WI38 (cell line): ENCODE measurements at regions not wholly inside any gene's neighbourhood (a gene's known extent, or its start where the extent isn't known, plus 50 kb on each side); places are given as distances from the start of the nearest gene placed in this dataset.

ENCODE experiments used
- H3K4me3 ChIP-seq: 2 replicates; pipeline ENCODE4 v1.5.1; 2011; ENCODE audit warnings: low read depth, mild to moderate bottlenecking, control low read depth, low read length
- TF ChIP-seq, protein P1 (sequence below): IDR thresholded peaks from 2 replicates; pipeline ENCODE4 v1.5.1; 2012; ENCODE audit warnings: low read depth, mild to moderate bottlenecking, control low read depth, low read length

GRCh38 chr4:32191961-32192360, 1471.8 kb downstream of the PCDH7 start:
- no peak overlapping the region for H3K4me3 ChIP-seq
- TF ChIP-seq, protein P1, sequence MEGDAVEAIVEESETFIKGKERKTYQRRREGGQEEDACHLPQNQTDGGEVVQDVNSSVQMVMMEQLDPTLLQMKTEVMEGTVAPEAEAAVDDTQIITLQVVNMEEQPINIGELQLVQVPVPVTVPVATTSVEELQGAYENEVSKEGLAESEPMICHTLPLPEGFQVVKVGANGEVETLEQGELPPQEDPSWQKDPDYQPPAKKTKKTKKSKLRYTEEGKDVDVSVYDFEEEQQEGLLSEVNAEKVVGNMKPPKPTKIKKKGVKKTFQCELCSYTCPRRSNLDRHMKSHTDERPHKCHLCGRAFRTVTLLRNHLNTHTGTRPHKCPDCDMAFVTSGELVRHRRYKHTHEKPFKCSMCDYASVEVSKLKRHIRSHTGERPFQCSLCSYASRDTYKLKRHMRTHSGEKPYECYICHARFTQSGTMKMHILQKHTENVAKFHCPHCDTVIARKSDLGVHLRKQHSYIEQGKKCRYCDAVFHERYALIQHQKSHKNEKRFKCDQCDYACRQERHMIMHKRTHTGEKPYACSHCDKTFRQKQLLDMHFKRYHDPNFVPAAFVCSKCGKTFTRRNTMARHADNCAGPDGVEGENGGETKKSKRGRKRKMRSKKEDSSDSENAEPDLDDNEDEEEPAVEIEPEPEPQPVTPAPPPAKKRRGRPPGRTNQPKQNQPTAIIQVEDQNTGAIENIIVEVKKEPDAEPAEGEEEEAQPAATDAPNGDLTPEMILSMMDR, result no peak

DNA sequence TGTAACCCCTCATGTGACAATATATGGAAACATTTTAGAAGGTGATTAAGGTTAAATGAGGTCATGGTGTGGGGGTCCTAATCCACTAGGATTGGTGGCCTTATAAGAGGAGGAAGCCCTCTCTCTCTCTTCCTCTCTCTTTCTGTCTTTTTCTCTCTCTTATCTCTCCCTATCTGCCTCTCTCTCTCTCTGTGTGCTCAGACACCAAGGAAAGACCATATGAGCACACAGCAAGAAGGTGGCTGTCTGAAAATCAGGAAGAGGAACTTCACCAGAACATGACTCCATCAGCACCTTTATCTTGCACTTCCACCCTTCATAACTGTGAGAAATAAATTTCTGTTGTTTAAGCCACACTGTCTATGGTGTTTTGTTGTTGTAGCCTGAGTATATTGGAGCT, 1472.2 kb downstream of the PCDH7 start:
- no peak overlapping the region for H3K4me3 ChIP-seq
- TF ChIP-seq, protein P1, result no peak

DNA sequence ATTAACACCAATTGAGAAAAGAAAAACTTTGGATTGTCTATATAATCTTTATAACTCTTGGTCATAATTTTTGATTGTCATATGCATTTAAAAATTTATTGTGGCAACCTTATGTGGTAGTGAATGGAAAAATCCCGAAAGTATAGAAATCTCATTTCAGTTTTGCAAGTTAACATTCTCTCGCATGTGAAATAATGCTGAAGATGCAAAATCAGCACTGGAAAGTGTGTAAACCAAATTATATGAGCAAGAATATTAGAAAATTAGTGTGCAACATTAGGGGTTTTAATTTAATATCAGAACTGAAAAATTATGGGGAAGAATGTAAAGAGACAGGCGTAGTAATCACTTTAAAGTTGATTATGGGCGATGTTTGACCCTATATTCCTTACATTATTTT, 1472.8 kb downstream of the PCDH7 start:
- H3K4me3 ChIP-seq, result no peak overlapping the region
- TF ChIP-seq, protein P1, result no peak

- TF ChIP-seq, protein P1, result no peak
- H3K4me3 ChIP-seq, result no peak overlapping the region
Measured at GRCh38 chr4:32196950-32197688, 1477.0 kb downstream of the PCDH7 start.

DNA sequence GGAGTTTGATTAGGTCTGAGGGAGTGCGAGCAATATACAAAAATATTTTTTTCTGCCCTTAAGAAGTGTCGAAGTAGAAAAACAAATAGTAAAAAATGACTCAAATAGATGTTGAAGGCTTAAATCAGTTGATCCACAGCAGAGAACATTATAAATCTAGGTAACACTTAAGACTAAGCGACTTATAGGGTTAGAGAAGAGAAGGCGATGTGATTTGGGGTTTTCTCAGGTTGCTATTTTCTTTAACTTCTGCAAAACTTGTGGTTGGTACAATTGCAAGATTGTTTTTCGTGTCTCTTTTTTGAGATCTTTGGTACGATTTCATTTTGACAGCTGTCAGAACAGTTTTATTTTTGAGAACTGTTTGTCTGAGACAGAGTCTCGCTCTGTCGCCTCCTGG, 1479.5 kb downstream of the PCDH7 start:
- TF ChIP-seq, protein P1, result no peak

GRCh38 chr4:32203340-32203739, 1483.2 kb downstream of the PCDH7 start:
- H3K4me3 ChIP-seq, result no peak overlapping the region
- TF ChIP-seq, protein P1, result no peak

More for the DNA sequence above, 1479.5 kb downstream of the PCDH7 start:
- H3K4me3 ChIP-seq, result no peak overlapping the region

DNA sequence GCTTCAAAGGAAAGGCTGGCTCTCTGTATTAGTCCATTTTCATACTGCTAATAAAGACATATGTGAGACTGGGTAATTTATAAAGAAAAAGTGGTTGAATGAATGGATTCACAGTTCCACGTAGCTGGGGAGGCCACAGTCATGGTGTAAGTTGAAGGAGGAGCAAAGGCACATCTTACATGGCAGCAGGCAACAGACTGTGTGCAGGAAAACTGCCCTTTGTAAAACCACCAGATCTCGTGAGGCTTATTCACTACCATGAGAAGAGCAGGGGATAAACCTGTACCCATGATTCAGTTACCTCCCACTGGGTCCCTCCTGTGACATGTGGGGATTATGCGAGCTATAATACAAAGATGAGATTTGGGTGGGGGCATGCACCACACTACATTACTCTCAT, 1486.6 kb downstream of the PCDH7 start:
- H3K4me3 ChIP-seq, result no peak overlapping the region
- TF ChIP-seq, protein P1, result no peak
